ENCODE measurements at regions not wholly inside any gene's neighbourhood (a gene's known extent, or its start where the extent isn't known, plus 50 kb on each side); places are given as distances from the start of the nearest gene placed in this dataset.

- DNase-seq (ENCODE audit: low spot score): no peak
Observed at GRCh38 chr11:109745996-109746625, 324.1 kb downstream of the C11orf87 start.

GRCh38 chr11:109747839-109748238 is 325.8 kb downstream of the C11orf87 start:
- DNase-seq (ENCODE audit: low spot score): peak; percentile 24

GRCh38 chr11:109749476-109749875 is 327.5 kb downstream of the C11orf87 start:
- no peak for DNase-seq (ENCODE audit: low spot score)

GRCh38 chr11:109750964-109751363 is 329.0 kb downstream of the C11orf87 start:
- DNase-seq (ENCODE audit: low spot score): no peak

- DNase-seq (ENCODE audit: low spot score): no peak
Observed at GRCh38 chr11:109752212-109752825, 330.3 kb downstream of the C11orf87 start.

- no peak for DNase-seq (ENCODE audit: low spot score)
Observed at GRCh38 chr11:109756521-109756920, 334.5 kb downstream of the C11orf87 start.

GRCh38 chr11:109756951-109757350 is 335.0 kb downstream of the C11orf87 start:
- DNase-seq (ENCODE audit: low spot score): no peak

GRCh38 chr11:109762546-109762945 is 330.6 kb upstream of the ZC3H12C start:
- no peak for DNase-seq (ENCODE audit: low spot score)

GRCh38 chr11:109765709-109766311 is 327.4 kb upstream of the ZC3H12C start:
- DNase-seq (ENCODE audit: low spot score): no peak

GRCh38 chr11:109769858-109770257 is 323.3 kb upstream of the ZC3H12C start:
- DNase-seq (ENCODE audit: low spot score): no peak

GRCh38 chr11:109770323-109770722 is 322.9 kb upstream of the ZC3H12C start:
- no peak for DNase-seq (ENCODE audit: low spot score)

GRCh38 chr11:109772892-109773291 is 320.3 kb upstream of the ZC3H12C start:
- no peak for DNase-seq (ENCODE audit: low spot score)

- DNase-seq (ENCODE audit: low spot score): no peak
Observed at GRCh38 chr11:109775686-109776085, 317.5 kb upstream of the ZC3H12C start.

- no peak for DNase-seq (ENCODE audit: low spot score)
Observed at GRCh38 chr11:109783014-109783413, 310.2 kb upstream of the ZC3H12C start.

GRCh38 chr11:109783840-109784239 is 309.4 kb upstream of the ZC3H12C start:
- DNase-seq (ENCODE audit: low spot score): no peak

- no peak for DNase-seq (ENCODE audit: low spot score)
Observed at GRCh38 chr11:109784536-109784935, 308.7 kb upstream of the ZC3H12C start.

GRCh38 chr11:109785198-109785597 is 308.0 kb upstream of the ZC3H12C start:
- DNase-seq (ENCODE audit: low spot score): no peak

GRCh38 chr11:109785714-109786113 is 307.5 kb upstream of the ZC3H12C start:
- DNase-seq (ENCODE audit: low spot score): no peak

GRCh38 chr11:109788948-109789490 is 304.2 kb upstream of the ZC3H12C start:
- no peak for DNase-seq (ENCODE audit: low spot score)

- peak; percentile 26 for DNase-seq (ENCODE audit: low spot score)
Observed at GRCh38 chr11:109789901-109790300, 303.3 kb upstream of the ZC3H12C start.

- no peak for DNase-seq (ENCODE audit: low spot score)
Observed at GRCh38 chr11:109791337-109791736, 301.9 kb upstream of the ZC3H12C start.

- peak; percentile 3 for DNase-seq (ENCODE audit: low spot score)
Observed at GRCh38 chr11:109794501-109794900, 298.7 kb upstream of the ZC3H12C start.

- DNase-seq (ENCODE audit: low spot score): peak; percentile 14
Observed at GRCh38 chr11:109795234-109795633, 298.0 kb upstream of the ZC3H12C start.
